WI38 (cell line): ENCODE measurements at regions not wholly inside any gene's neighbourhood (a gene's known extent, or its start where the extent isn't known, plus 50 kb on each side); places are given as distances from the start of the nearest gene placed in this dataset.
A peak's percentile ranks its signal among the peaks of the same experiment; 100 is the strongest.

Experiments used
- H3K4me3 ChIP-seq: 2 replicates; pipeline ENCODE4 v1.5.1; 2011; ENCODE audit warnings: low read depth, mild to moderate bottlenecking, control low read depth, low read length
- TF ChIP-seq, protein P1 (sequence below): IDR thresholded peaks from 2 replicates; pipeline ENCODE4 v1.5.1; 2012; ENCODE audit warnings: low read depth, mild to moderate bottlenecking, control low read depth, low read length

DNA sequence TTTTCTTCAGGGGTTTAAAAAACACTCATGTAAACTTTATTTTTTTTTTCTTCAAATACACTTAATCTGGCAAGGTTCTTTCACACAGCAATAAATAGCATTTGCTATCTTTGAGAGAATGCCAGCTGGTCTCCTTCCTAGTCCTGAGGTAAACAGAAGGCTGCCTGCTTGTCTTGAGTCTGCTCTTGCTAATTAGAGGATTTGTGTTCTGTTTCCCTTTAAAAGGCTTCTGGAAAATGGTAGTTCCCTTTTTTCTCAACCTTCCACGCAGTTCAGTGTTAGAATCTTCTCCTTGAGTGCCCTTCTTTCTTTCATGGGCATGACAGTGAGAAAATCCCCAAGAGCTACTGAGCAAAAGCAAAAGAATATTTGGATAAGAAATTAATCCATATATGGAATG lies 92.3 kb upstream of the DCN start:
- H3K4me3 ChIP-seq, result 0 out of 2 replicates have a peak overlapping the region, but pooled peaks have one; percentile 12
- TF ChIP-seq, protein P1, sequence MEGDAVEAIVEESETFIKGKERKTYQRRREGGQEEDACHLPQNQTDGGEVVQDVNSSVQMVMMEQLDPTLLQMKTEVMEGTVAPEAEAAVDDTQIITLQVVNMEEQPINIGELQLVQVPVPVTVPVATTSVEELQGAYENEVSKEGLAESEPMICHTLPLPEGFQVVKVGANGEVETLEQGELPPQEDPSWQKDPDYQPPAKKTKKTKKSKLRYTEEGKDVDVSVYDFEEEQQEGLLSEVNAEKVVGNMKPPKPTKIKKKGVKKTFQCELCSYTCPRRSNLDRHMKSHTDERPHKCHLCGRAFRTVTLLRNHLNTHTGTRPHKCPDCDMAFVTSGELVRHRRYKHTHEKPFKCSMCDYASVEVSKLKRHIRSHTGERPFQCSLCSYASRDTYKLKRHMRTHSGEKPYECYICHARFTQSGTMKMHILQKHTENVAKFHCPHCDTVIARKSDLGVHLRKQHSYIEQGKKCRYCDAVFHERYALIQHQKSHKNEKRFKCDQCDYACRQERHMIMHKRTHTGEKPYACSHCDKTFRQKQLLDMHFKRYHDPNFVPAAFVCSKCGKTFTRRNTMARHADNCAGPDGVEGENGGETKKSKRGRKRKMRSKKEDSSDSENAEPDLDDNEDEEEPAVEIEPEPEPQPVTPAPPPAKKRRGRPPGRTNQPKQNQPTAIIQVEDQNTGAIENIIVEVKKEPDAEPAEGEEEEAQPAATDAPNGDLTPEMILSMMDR, result no peak

DNA sequence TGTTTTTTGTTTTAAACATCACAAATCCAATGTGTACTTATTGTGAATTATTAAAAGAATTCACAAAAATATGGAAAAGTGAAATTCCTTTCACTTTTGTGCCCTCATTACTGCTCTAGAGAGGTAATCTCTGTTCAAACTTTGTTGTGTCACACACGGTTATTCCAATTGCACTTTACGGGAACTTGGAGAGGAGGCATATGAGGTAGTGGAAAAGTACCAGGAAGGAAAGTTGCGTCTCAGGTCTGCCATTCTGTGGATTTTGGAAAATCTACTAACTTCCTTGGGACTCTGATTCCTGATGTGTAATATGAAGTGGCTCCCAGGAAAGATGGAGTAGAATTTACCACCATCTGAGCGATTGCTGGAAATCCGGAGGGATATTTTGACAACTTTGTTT lies 90.9 kb upstream of the DCN start:
- TF ChIP-seq, protein P1, result no peak
- H3K4me3 ChIP-seq, result no peak overlapping the region

DNA sequence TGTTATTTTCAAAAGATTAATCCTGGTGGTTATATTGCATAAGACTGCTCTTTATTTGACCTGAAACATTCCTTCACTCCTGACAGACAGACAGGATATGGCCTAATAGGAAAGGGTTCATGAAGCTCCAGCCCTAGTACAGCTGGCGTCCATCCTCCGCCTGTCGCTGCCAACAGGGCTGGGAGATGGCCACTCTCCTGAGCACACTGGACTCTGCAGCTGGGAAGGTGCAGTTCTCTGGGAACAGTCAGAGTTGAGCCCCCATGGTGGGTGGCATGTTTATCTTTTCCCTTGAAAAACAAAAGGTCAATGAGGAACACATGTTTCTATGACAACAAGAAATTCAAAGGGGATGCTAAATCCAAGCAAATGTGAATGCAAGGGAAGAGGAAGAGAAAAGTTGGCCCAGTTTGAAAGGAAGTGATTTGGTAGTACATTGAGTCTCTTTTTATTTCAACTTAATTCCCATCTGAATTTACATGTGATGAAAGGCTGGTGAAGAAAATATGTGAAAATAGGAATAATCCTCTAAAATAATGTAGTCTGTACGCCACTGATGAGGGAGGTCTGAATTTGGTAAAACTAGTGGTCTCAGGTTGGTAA lies 89.9 kb upstream of the DCN start:
- TF ChIP-seq, protein P1, result no peak
- no peak overlapping the region for H3K4me3 ChIP-seq

DNA sequence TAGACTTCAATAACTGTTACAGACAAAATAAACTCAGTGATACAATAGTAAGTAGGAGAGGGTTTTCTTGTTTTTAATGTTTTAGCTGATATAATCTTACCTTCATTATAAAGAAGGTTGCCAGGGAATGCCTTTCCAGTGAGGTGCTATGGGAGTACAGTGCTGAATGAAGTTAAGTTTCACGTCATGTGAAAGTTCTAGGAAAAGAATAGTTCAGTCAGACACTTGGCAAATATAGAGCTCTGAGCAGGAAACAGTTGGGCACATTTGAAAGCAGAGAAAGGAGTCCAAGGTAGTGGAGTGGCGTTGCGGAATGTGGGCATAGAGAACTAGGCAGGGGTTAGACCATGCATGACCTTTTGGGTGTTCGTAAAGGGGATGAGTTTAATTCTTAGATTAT lies 88.6 kb upstream of the DCN start:
- TF ChIP-seq, protein P1, result no peak
- H3K4me3 ChIP-seq, result no peak overlapping the region

DNA sequence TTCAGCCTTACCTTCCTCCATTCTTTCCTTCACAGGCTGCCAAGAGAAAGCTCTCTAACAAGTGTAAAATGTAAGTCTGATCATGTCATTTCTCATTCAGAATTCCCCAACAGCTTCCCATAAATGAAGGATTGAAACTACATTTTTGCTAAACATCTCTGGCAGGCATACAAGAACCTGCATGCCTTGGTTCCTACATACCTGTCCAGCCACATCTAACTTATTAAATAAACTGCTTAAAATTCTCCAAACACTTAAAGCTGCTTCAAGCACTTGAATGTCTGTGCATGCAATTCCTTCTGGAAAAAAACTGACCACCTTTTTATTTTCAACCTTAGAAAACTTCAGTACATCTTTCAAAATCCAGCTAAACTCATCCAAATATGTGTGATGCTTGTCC lies 84.4 kb upstream of the DCN start:
- TF ChIP-seq, protein P1, result no peak
- no peak overlapping the region for H3K4me3 ChIP-seq

DNA sequence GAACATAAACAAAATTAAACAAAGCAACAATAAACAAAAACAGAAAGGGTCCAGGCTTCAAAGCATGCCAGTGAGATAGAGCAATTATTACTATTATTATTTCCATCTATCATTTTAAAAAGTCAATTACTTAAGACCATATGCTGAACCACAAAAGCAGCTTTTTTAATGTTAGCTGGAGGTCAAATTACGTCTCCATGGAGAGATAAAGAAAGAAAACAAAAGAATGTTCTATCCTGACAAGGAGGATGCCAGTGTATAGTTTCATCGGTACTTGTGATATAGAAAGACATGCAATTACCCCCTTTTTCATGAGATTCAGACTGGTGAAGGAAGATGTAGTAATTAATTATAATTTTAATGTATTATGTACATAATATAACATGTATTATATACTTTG lies 81.6 kb upstream of the DCN start:
- TF ChIP-seq, protein P1, result no peak
- H3K4me3 ChIP-seq, result no peak overlapping the region

DNA sequence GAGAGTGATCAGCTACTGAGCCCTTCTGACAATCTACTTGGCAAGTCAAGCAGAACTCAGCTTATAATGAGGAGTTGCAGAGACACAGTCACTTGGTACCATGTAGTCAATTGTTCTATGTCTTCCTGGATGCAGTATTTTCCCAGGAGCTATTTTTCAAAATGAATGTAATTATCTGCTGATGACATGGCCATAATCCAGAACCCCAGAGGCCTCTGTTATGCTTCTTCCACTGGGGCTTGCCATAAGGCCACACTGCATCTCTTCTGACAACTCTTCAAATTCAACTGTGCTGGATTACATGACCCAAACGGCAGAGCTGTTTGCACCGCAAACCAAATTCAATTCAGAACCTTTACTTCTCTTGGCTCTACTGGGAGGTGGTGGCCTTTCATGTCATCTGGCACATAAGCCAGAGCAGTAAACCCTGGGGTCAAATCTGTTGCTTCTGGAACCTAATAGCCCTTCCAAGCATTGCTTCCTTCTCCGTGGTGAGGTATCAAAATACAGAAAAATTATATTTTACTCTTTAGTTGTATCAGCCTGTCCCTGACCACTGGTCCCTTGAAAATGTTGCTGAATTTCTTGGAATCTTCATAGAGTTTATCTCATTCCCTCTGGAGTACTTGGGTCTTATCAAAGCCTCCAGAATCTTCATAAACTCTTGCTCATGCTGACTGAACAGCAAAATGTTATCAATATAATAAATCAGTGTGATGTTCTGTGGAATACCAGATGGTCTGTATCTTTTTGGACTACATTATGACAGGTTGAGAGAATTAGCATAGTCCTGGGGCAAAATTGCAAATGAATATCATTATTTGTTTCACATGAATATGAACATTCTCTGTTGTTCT lies 79.4 kb upstream of the DCN start:
- no peak overlapping the region for H3K4me3 ChIP-seq
- TF ChIP-seq, protein P1, result no peak
